ENCODE measurements at regions not wholly inside any gene's neighbourhood (a gene's known extent, or its start where the extent isn't known, plus 50 kb on each side); places are given as distances from the start of the nearest gene placed in this dataset.
"Not testable (repeated sequence)": the region's sequence is repeated elsewhere in the genome, so short reads cannot be mapped to it uniquely, and the experiment has no call there.

DNA sequence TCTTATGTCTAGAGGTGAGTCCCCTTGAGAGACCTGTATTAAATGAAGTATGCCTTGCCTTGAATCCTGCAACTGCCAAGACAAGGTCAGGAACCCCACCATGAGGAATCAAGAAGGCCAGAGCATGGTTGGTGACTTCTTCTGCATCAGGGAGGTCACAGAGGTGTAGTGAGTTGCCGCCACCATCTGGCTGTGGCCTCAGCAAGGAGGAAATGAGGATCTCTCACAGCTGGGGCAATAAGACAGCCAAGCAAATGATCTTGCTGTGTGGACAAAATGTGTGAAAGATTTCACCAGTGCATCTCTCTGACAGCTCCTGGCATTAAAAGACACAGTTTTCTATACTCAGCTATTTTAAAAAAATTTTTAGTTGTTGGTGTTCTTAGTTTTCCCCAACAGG, 611.0 kb downstream of the DOK5 start:
- H3K4me1 ChIP-seq (ENCODE audit: insufficient read depth, insufficient read length) = no peaks in the 10 kb centered on the region
- no peaks in the 10 kb centered on the region for H3K9me3 ChIP-seq (ENCODE audit: insufficient read depth, low read length)
- TF ChIP-seq ZNF274 (IDR thresholded peaks at IDR 0.05; ENCODE audit: low read depth, low read length) (no peak), SUZ12 (IDR thresholded peaks at IDR 0.05; ENCODE audit: extremely low read depth, insufficient read depth, insufficient read length) (no peak), YY1 (IDR thresholded peaks at IDR 0.05; ENCODE audit: insufficient read depth, insufficient read length) (no peak)
- H3K9ac ChIP-seq (ENCODE audit: insufficient read length, low read depth) = no peak overlapping the region
- no peak overlapping the region for H3K4me3 ChIP-seq (ENCODE audit: insufficient read length, low read depth)
- H3K36me3 ChIP-seq (ENCODE audit: insufficient read depth, insufficient read length, low read length) = no peaks in the 10 kb centered on the region
- H3K27me3 ChIP-seq (ENCODE audit: insufficient read depth, insufficient read length) = no peaks in the 10 kb centered on the region
- no peak for DNase-seq (ENCODE audit: low read depth, low spot score)

DNA sequence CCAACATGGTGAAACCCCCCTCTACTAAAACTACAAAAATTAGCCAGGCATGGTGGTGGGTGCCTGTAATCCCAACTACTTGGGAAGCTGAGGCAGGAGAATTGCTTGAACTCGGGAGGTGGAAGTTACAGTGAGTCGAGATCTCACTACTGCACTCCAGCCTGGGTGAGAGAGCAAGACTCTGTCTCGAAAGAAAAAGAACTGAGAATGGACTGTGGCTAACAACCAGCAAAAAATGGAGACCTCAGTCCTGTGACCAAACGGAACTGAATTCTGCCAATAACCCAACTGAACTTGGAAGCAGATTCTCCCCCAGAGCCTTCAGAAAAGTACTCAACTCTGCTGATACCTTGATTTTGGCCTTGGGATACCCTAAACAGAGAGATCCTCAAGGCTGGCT, 604.5 kb downstream of the DOK5 start:
- no peak for DNase-seq (ENCODE audit: low read depth, low spot score)
- H3K4me1 ChIP-seq (ENCODE audit: insufficient read depth, insufficient read length) = no peaks in the 10 kb centered on the region
- H3K9me3 ChIP-seq (ENCODE audit: insufficient read depth, low read length) = no peaks in the 10 kb centered on the region
- no peak for TF ChIP-seq ZNF274 (IDR thresholded peaks at IDR 0.05; ENCODE audit: low read depth, low read length)
- no peak for TF ChIP-seq YY1 (IDR thresholded peaks at IDR 0.05; ENCODE audit: insufficient read depth, insufficient read length)
- H3K9ac ChIP-seq (ENCODE audit: insufficient read length, low read depth) = no peak overlapping the region
- H3K4me3 ChIP-seq (ENCODE audit: insufficient read length, low read depth) = no peak overlapping the region
- H3K36me3 ChIP-seq (ENCODE audit: insufficient read depth, insufficient read length, low read length) = no peaks in the 10 kb centered on the region
- H3K27me3 ChIP-seq (ENCODE audit: insufficient read depth, insufficient read length) = no peaks in the 10 kb centered on the region

DNA sequence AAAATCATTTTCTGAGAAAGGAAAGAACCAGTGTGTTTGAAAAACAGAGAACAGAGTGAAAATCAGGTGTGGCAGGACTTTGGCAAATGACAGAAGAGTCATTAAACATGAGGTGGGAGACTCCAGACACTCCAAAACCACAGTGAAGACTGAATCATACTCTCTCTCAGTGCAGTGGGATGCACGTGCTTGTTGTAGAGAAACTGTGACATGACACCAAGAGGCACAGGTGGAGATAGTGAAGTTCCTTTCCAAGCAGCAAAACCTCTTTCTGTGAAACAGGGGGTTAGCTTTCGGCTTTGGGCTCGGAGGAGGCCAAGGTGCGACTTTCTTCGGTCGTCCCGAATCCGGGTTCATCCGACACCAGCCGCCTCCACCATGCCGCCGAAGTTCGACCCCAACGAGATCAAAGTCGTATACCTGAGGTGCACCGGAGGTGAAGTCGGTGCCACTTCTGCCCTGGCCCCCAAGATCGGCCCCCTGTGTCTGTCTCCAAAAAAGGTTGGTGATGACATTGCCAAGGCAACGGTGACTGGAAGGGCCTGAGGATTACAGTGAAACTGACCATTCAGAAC, 599.0 kb downstream of the DOK5 start:
- not testable (repeated sequence) for DNase-seq (ENCODE audit: low read depth, low spot score)

DNA sequence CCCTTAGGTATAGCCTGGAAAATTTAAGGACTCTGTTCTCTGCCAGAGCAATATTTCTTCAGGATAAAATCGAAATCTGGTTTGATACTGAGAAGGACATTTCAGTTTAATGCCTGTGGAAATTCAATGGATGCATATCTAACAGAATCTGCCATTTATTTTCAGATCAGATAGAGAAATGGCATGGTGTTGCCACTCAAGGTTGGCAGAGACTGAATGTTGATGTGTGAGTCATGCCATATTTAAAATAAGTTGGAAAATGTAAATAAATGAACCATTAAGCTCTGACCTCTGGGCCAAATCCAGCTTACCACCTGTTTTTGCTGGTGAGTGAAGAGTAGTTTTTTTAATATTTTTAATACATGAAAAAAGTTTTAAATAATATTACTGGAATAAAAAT, 594.6 kb downstream of the DOK5 start:
- no peak for TF ChIP-seq YY1 (IDR thresholded peaks at IDR 0.05; ENCODE audit: insufficient read depth, insufficient read length)
- Histone ChIP-seq H3K36me3 (ENCODE audit: insufficient read depth, insufficient read length, low read length) (no peaks in the 10 kb centered on the region), H3K9ac (ENCODE audit: insufficient read length, low read depth) (no peak overlapping the region), H3K9me3 (ENCODE audit: insufficient read depth, low read length) (no peaks in the 10 kb centered on the region), H3K4me1 (ENCODE audit: insufficient read depth, insufficient read length) (no peaks in the 10 kb centered on the region), H3K27me3 (ENCODE audit: insufficient read depth, insufficient read length) (no peaks in the 10 kb centered on the region), H3K4me3 (ENCODE audit: insufficient read length, low read depth) (no peak overlapping the region)
- DNase-seq (ENCODE audit: low read depth, low spot score) = no peak

More for the DNA sequence above, 599.0 kb downstream of the DOK5 start:
- not testable (repeated sequence) for H3K4me1 ChIP-seq (ENCODE audit: insufficient read depth, insufficient read length); H3K9ac ChIP-seq (ENCODE audit: insufficient read length, low read depth); H3K9me3 ChIP-seq (ENCODE audit: insufficient read depth, low read length); H3K36me3 ChIP-seq (ENCODE audit: insufficient read depth, insufficient read length, low read length); H3K27me3 ChIP-seq (ENCODE audit: insufficient read depth, insufficient read length); H3K4me3 ChIP-seq (ENCODE audit: insufficient read length, low read depth)

DNA sequence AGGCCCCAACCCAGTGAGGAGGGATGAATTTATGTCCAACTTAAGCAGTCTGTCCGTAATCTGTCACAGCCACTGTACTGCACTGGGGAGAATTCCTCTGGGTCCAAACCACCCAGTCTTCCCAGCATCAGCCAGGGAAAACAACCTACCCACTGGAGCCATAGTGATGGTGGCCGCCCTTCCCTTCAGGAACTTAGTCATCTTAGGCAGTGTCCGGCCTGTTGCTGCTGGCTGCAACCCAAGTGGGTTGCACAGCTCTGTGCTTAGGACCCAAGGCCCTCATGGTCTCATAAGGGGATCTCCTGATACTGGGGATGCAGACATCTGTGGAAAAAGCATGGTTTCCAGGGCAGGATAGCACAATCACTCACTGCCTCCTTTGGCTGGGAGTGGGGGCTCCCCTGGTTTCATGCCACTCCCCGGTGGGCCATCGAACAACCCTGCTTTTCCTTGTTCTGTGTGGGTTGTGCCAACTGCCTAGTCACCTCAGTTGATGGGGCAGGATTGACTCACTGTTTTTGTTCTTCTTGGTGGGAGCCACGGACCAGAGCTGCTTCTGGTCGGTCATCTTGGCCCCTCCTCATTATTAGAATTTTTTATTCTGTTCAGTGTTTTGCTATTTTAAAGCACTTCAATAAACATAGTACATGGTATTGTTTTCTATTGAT, 591.9 kb downstream of the DOK5 start:
- no peaks in the 10 kb centered on the region for H3K36me3 ChIP-seq (ENCODE audit: insufficient read depth, insufficient read length, low read length)
- no peak for DNase-seq (ENCODE audit: low read depth, low spot score)
- TF ChIP-seq ZNF274 (IDR thresholded peaks at IDR 0.05; ENCODE audit: low read depth, low read length) (no peak), YY1 (IDR thresholded peaks at IDR 0.05; ENCODE audit: insufficient read depth, insufficient read length) (no peak), SUZ12 (IDR thresholded peaks at IDR 0.05; ENCODE audit: extremely low read depth, insufficient read depth, insufficient read length) (no peak)
- H3K4me1 ChIP-seq (ENCODE audit: insufficient read depth, insufficient read length) = no peaks in the 10 kb centered on the region
- H3K9ac ChIP-seq (ENCODE audit: insufficient read length, low read depth) = no peak overlapping the region
- 0 out of 2 replicates have a peak, but pooled peaks cover 6% of the 10 kb centered on the region for H3K9me3 ChIP-seq (ENCODE audit: insufficient read depth, low read length)
- no peak overlapping the region for H3K4me3 ChIP-seq (ENCODE audit: insufficient read length, low read depth)
- H3K27me3 ChIP-seq (ENCODE audit: insufficient read depth, insufficient read length) = no peaks in the 10 kb centered on the region

DNA sequence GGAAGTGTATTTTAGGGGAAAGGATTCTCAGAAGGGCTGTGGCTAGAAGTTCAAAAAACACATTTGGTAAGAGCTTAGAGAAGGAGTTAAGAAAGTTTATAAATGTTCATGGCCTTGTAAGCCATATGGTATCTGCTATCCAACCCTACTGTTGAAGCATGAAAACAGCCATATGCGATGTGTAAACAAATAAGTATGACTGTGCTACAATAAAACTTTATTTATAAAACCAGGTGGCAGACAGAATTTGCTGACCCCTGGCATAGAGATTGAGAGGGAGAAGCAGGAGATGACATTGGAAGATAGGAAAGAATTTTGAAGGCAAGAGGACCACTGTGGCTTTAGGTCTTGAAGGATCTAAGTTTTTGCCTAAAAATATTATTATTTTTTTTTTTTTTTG, 583.5 kb downstream of the DOK5 start:
- H3K4me1 ChIP-seq (ENCODE audit: insufficient read depth, insufficient read length) = no peaks in the 10 kb centered on the region
- TF ChIP-seq ZNF274 (IDR thresholded peaks at IDR 0.05; ENCODE audit: low read depth, low read length) (no peak), SUZ12 (IDR thresholded peaks at IDR 0.05; ENCODE audit: extremely low read depth, insufficient read depth, insufficient read length) (no peak), YY1 (IDR thresholded peaks at IDR 0.05; ENCODE audit: insufficient read depth, insufficient read length) (no peak)
- no peak overlapping the region for H3K4me3 ChIP-seq (ENCODE audit: insufficient read length, low read depth)
- no peaks in the 10 kb centered on the region for H3K36me3 ChIP-seq (ENCODE audit: insufficient read depth, insufficient read length, low read length)
- H3K9ac ChIP-seq (ENCODE audit: insufficient read length, low read depth) = no peak overlapping the region
- H3K9me3 ChIP-seq (ENCODE audit: insufficient read depth, low read length) = no peaks in the 10 kb centered on the region
- no peak for DNase-seq (ENCODE audit: low read depth, low spot score)
- no peaks in the 10 kb centered on the region for H3K27me3 ChIP-seq (ENCODE audit: insufficient read depth, insufficient read length)

DNA sequence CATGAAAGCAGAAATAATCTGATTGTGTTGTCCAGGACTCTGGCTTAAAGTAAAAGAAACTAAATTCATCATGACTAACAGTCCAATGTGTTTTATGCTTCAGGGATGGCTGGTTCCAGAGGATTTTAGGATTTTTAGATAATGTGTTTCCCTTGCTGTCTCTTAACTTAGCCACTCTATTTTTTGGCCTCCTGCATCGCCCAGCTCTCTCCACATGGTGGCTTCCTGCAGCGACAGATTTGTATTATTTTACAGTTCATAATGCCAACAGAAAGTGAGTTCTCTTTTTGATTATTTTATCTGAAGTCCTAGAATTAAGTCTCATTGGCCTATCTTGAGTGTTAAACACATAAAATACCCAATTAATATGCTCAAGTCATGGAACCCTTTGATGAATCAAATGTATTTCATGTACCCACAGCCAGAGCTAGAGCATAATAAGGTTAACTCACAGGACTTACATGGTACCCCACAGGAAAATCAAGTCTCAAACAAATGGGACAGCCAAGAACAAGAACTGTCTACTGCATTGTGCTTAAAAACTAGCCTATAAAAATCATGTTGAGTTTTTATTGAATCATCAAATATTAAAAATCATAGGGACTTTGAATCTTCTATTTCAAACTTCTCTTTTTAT, 582.5 kb downstream of the DOK5 start:
- TF ChIP-seq ZNF274 (IDR thresholded peaks at IDR 0.05; ENCODE audit: low read depth, low read length) (no peak), YY1 (IDR thresholded peaks at IDR 0.05; ENCODE audit: insufficient read depth, insufficient read length) (no peak), SUZ12 (IDR thresholded peaks at IDR 0.05; ENCODE audit: extremely low read depth, insufficient read depth, insufficient read length) (no peak)
- Histone ChIP-seq H3K9me3 (ENCODE audit: insufficient read depth, low read length) (no peaks in the 10 kb centered on the region), H3K4me3 (ENCODE audit: insufficient read length, low read depth) (no peak overlapping the region), H3K4me1 (ENCODE audit: insufficient read depth, insufficient read length) (no peaks in the 10 kb centered on the region), H3K36me3 (ENCODE audit: insufficient read depth, insufficient read length, low read length) (no peaks in the 10 kb centered on the region), H3K9ac (ENCODE audit: insufficient read length, low read depth) (no peak overlapping the region), H3K27me3 (ENCODE audit: insufficient read depth, insufficient read length) (no peaks in the 10 kb centered on the region)
- DNase-seq (ENCODE audit: low read depth, low spot score) = peak; percentile 1
